ENCODE measurements at regions not wholly inside any gene's neighbourhood (a gene's known extent, or its start where the extent isn't known, plus 50 kb on each side); places are given as distances from the start of the nearest gene placed in this dataset.
"Not testable (repeated sequence)": the region's sequence is repeated elsewhere in the genome, so short reads cannot be mapped to it uniquely, and the experiment has no call there.

GRCh38 chr1:196160066-196160795, 448.0 kb downstream of the KCNT2 start:
- DNase-seq, result no peak

- no peak for DNase-seq
Observed at GRCh38 chr1:196155586-196155985, 452.7 kb downstream of the KCNT2 start.

- peak; percentile 18 for DNase-seq
Observed at GRCh38 chr1:196152975-196153374, 455.3 kb downstream of the KCNT2 start.

GRCh38 chr1:196152086-196152485, 456.2 kb downstream of the KCNT2 start:
- DNase-seq, result peak; percentile 3

GRCh38 chr1:196148367-196148970, 459.8 kb downstream of the KCNT2 start:
- DNase-seq, result peak; percentile 59

- DNase-seq, result no peak
Observed at GRCh38 chr1:196147530-196147929, 460.7 kb downstream of the KCNT2 start.

GRCh38 chr1:196145151-196145550, 463.1 kb downstream of the KCNT2 start:
- not testable (repeated sequence) for DNase-seq

- peak; percentile 8 for DNase-seq
Observed at GRCh38 chr1:196144588-196144987, 463.7 kb downstream of the KCNT2 start.

- no peak for DNase-seq
Observed at GRCh38 chr1:196143602-196144342, 464.5 kb downstream of the KCNT2 start.

- DNase-seq, result no peak
Observed at GRCh38 chr1:196142111-196142640, 466.1 kb downstream of the KCNT2 start.

- DNase-seq, result no peak
Observed at GRCh38 chr1:196136396-196136795, 471.8 kb downstream of the KCNT2 start.

GRCh38 chr1:196131691-196132090, 476.5 kb downstream of the KCNT2 start:
- no peak for DNase-seq

GRCh38 chr1:196128835-196129234, 479.4 kb downstream of the KCNT2 start:
- DNase-seq, result no peak

GRCh38 chr1:196121181-196121580, 487.1 kb downstream of the KCNT2 start:
- no peak for DNase-seq

- DNase-seq, result no peak
Observed at GRCh38 chr1:196115646-196116045, 492.6 kb downstream of the KCNT2 start.

GRCh38 chr1:196114193-196114592, 494.0 kb downstream of the KCNT2 start:
- DNase-seq, result no peak

- DNase-seq, result not testable (repeated sequence)
Observed at GRCh38 chr1:196108990-196109389, 499.2 kb downstream of the KCNT2 start.

GRCh38 chr1:196105901-196106300, 502.3 kb downstream of the KCNT2 start:
- DNase-seq, result no peak

- no peak for DNase-seq
Observed at GRCh38 chr1:196102826-196103225, 505.4 kb downstream of the KCNT2 start.

GRCh38 chr1:196098000-196098399, 510.2 kb downstream of the KCNT2 start:
- DNase-seq, result no peak

- no peak for DNase-seq
Observed at GRCh38 chr1:196094821-196095220, 513.4 kb downstream of the KCNT2 start.

- peak; percentile 4 for DNase-seq
Observed at GRCh38 chr1:196091397-196092135, 516.7 kb downstream of the KCNT2 start.

- no peak for DNase-seq
Observed at GRCh38 chr1:196090226-196090625, 518.0 kb downstream of the KCNT2 start.

Measured in hematopoietic multipotent progenitor cell treated with erythropoietin and hydrocortisone succinate and interleukin-3 and kit ligand, for 6 days (in vitro differentiated cells).